K562 (cell line): ENCODE measurements at regions not wholly inside any gene's neighbourhood (a gene's known extent, or its start where the extent isn't known, plus 50 kb on each side); places are given as distances from the start of the nearest gene placed in this dataset.

Experiments used
- ATAC-seq: fragments of 200-7000 bp; cut with Tn5 transposase; 3 replicates; pipeline ENCODE4 v1.9.1; 2020; ENCODE audit warnings: moderate library complexity
- BruUV-seq: library from RNA; stranded (reverse); fragments of 400-500 nt; replicated peaks from 2 replicates; lab custom pipeline; 2021; lab: Mats Ljungman, UMichigan
- CTCF ChIA-PET: fragments of 300-600 bp; formaldehyde crosslinking; extraction: SDS; loops from one replicate; lab custom pipeline; 2021; ENCODE audit warnings: low intra/inter-chr PET ratio; lab: Yijun Ruan, JAX
- POLR2A ChIA-PET: fragments of 300-600, 350-650 bp; sonication (Branson Sonifier 250); formaldehyde crosslinking; extraction: SDS; loops from one replicate; lab custom pipeline; 2021; ENCODE audit warnings: antibody characterized with exemption, inconsistent platforms; lab: Yijun Ruan, JAX
- DNase-seq, 4 experiments: peaks; one replicate each; pipeline versions ENCODE4 v3.0.0 to v3.0.0-alpha.2; 2011 to 2018; ENCODE audit warnings: low spot score in 3 of 4, mixed read lengths in 3 of 4; ENCODE audit errors: extremely low read depth in 1 of 4
- FAIRE-seq: peaks from 2 replicates; lab custom pipeline; 2011; peaks lifted over from hg19 to GRCh38; lab: Jason Lieb, UNC
- H2AFZ ChIP-seq: 2 replicates; pipeline ENCODE4 v1.6.0; 2011; ENCODE audit warnings: low read depth, low read length, control low read depth, inconsistent platforms
- H3K27ac ChIP-seq: fragments of 200-600 bp; 3 replicates; pipeline ENCODE4 v1.8.0; 2011; ENCODE audit warnings: low read depth, mild to moderate bottlenecking, control low read depth, inconsistent platforms, low read length, moderate library complexity, mixed read lengths; ENCODE audit errors: extremely low read depth
- H3K27me3 ChIP-seq, 2 experiments: fragments of 300-600 bp in 1 of 2; 2 replicates in 1 of 2; 3 replicates in 1 of 2; pipeline versions ENCODE4 v1.6.0 to v1.8.0; 2011; ENCODE audit warnings: inconsistent platforms in 2 of 2, low read length in 2 of 2, mild to moderate bottlenecking in 1 of 2, mixed read lengths in 1 of 2, moderate library complexity in 1 of 2; ENCODE audit not compliant: control insufficient read depth in 2 of 2, insufficient read depth in 2 of 2
- H3K36me3 ChIP-seq: fragments of 300-600 bp; 3 replicates; pipeline ENCODE4 v1.8.0; 2011; ENCODE audit warnings: mild to moderate bottlenecking, low read length, inconsistent platforms; ENCODE audit not compliant: control insufficient read depth, insufficient read depth
- H3K4me1 ChIP-seq, 2 experiments: fragments of 200-600 bp in 1 of 2; replicated peaks in 1 of 2; 2 replicates in 1 of 2; 3 replicates in 1 of 2; pipeline versions ENCODE4 v1.5.1 to v1.8.0; 2011; ENCODE audit warnings: inconsistent platforms in 2 of 2, low read length in 2 of 2, mild to moderate bottlenecking in 1 of 2, mixed read lengths in 1 of 2, moderate library complexity in 1 of 2; ENCODE audit not compliant: control insufficient read depth in 2 of 2, insufficient read depth in 2 of 2
- H3K4me2 ChIP-seq: 2 replicates; pipeline ENCODE4 v1.6.1; 2011; ENCODE audit warnings: low read length, control low read depth, inconsistent platforms, mixed read lengths; ENCODE audit not compliant: insufficient read depth
- H3K4me3 ChIP-seq: fragments of 200-600 bp; sonication (generic), shearing (Covaris generic); 2 replicates; pipeline ENCODE4 v1.5.1; 2016; ENCODE audit warnings: control low read depth, inconsistent platforms
- H3K79me2 ChIP-seq: fragments of 200-600 bp; 3 replicates; pipeline ENCODE4 v1.8.0; 2011; ENCODE audit warnings: low read length, inconsistent platforms; ENCODE audit not compliant: control insufficient read depth, insufficient read depth
- H3K9ac ChIP-seq, 2 experiments: 2 replicates each; pipeline versions ENCODE4 v1.6.0 to v1.6.1; 2011; ENCODE audit warnings: low read depth in 2 of 2, low read length in 2 of 2, control low read depth in 1 of 2, inconsistent platforms in 1 of 2, mild to moderate bottlenecking in 1 of 2, mixed read lengths in 1 of 2; ENCODE audit not compliant: insufficient read depth in 1 of 2
- H3K9me1 ChIP-seq: one replicate; pipeline ENCODE4 v1.6.0; 2011; ENCODE audit warnings: inconsistent platforms, mild to moderate bottlenecking, low read length, moderate library complexity; ENCODE audit not compliant: control insufficient read depth, insufficient read depth
- H3K9me3 ChIP-seq: replicated peaks from 2 replicates; pipeline ENCODE4 v1.5.1; 2011; ENCODE audit warnings: low read depth, low read length, inconsistent platforms; ENCODE audit not compliant: control insufficient read depth, insufficient read depth
- H4K20me1 ChIP-seq: replicated peaks from 2 replicates; pipeline ENCODE4 v1.6.1; 2011; ENCODE audit warnings: low read length, inconsistent platforms, mixed read lengths; ENCODE audit not compliant: control insufficient read depth, insufficient read depth
- CAMTA2 ChIP-seq: fragments of 250-450 bp; sonication (Bioruptor Pico); conservative IDR thresholded peaks from 2 replicates; pipeline ENCODE4 v1.5.1; 2022
- CUX1 ChIP-seq: fragments of 200-800 bp; sonication (Bioruptor generic); IDR thresholded peaks from 2 replicates; pipeline ENCODE4 v1.6.1; 2016; ENCODE audit warnings: missing genetic modification characterization, missing compliant biosample characterization
- CXXC5 ChIP-seq: fragments of 250-450 bp; sonication (Bioruptor Pico); IDR thresholded peaks from 2 replicates; pipeline ENCODE4 v1.8.0; 2022; ENCODE audit warnings: inconsistent platforms, mild to moderate bottlenecking, moderate library complexity
- MAFF ChIP-seq: IDR thresholded peaks from 2 replicates; pipeline ENCODE4 v1.6.1; 2012; ENCODE audit warnings: low read length, improper control_type of control experiment
- MAZ ChIP-seq, 2 experiments: fragments of 450-650 bp in 1 of 2; sonication (generic) in 1 of 2; formaldehyde crosslinking; IDR thresholded peaks in 1 of 2; conservative IDR thresholded peaks in 1 of 2; 2 replicates each; pipeline versions ENCODE4 v1.4.0 to v1.5.0; 2020; ENCODE audit warnings: mild to moderate bottlenecking in 1 of 2, missing genetic modification reagents in 1 of 2
- MCM5 ChIP-seq: fragments of 450-650 bp; IDR thresholded peaks from 2 replicates; pipeline ENCODE4 v1.6.1; 2016; ENCODE audit warnings: low read depth
- NFIX ChIP-seq: fragments of 250-450 bp; sonication (Bioruptor Pico); IDR thresholded peaks from 2 replicates; pipeline ENCODE4 v1.4.0; 2020; ENCODE audit warnings: low read depth, mild to moderate bottlenecking, moderate library complexity
- POLR2B ChIP-seq: fragments of 450-650 bp; IDR thresholded peaks from 2 replicates; pipeline ENCODE4 v1.6.1; 2018; ENCODE audit warnings: low read depth; ENCODE audit not compliant: partially characterized antibody
- SMARCE1 ChIP-seq: fragments of 450-650 bp; IDR thresholded peaks from 2 replicates; pipeline ENCODE4 v1.7.1; 2016; ENCODE audit warnings: mild to moderate bottlenecking
- ZNF174 ChIP-seq: fragments of 250-450 bp; sonication (Bioruptor Pico); IDR thresholded peaks from 2 replicates; pipeline ENCODE4 v1.4.0; 2020; ENCODE audit warnings: mild to moderate bottlenecking
- ZNF384 ChIP-seq: IDR thresholded peaks from 2 replicates; pipeline ENCODE4 v1.6.1; 2012; ENCODE audit warnings: low read depth, low read length, improper control_type of control experiment
- ZNF398 ChIP-seq: fragments of 250-450 bp; sonication (Bioruptor Pico); IDR thresholded peaks from 2 replicates; pipeline ENCODE4 v1.8.0; 2021; ENCODE audit warnings: moderate library complexity, mild to moderate bottlenecking, inconsistent platforms
- WGBS: fragments of 100-300 bp; shearing (Covaris generic); methylation state at CpG from one replicate; pipeline ENCODE4 v1.1.6; 2016; ENCODE audit warnings: low coverage, mixed read lengths; ENCODE audit not compliant: insufficient coverage; ENCODE audit errors: missing lambda C conversion rate; 5-methylcytosine and 5-hydroxymethylcytosine counted together
- in situ Hi-C: fragments of 300-500 bp; cut with MboI; formaldehyde crosslinking; loops from 4 replicates; pipeline ENCODE4 v1.15.0; 2018; ENCODE audit warnings: inconsistent platforms, mixed read lengths
- intact Hi-C: fragments of 100-400 bp; cut with micrococcal nuclease; formaldehyde crosslinking; loops from 2 replicates; pipeline ENCODE4 v1.14.2; 2022

GRCh38 chr5:126097876-126098275 is 325.3 kb upstream of the GRAMD2B start:
- in situ Hi-C loops (no loop called here), intact Hi-C loops (no loop called here)
- no peak for FAIRE-seq
- Histone ChIP-seq H3K9me3 (no peaks in the 10 kb centered on the region), H3K27ac (no peak overlapping the region), H3K4me3 (no peak overlapping the region), H3K4me1 (no peaks in the 10 kb centered on the region), H4K20me1 (no peaks in the 10 kb centered on the region), H3K9me1 (no peaks in the 10 kb centered on the region), H2AFZ (no peak overlapping the region), H3K36me3 (no peaks in the 10 kb centered on the region), H3K79me2 (no peaks in the 10 kb centered on the region), H3K27me3 (no peaks in the 10 kb centered on the region), H3K4me2 (no peak overlapping the region), H3K9ac (no peak overlapping the region)
- 0% methylated on average over 1 of the region's 1 CpG for WGBS
- ChIA-PET POLR2A (no interaction called here), CTCF (no interaction called here)
- ATAC-seq: no peak
- no peak for DNase-seq
- TF ChIP-seq CXXC5 (CRISPR knock-in tag) (no peak), ZNF174 (no peak), CAMTA2 (no peak), MCM5 (no peak), CUX1 (CRISPR knock-in tag) (no peak), MAZ (CRISPR knock-in tag; conservative IDR thresholded peaks at IDR 0.05 in 1 of 2, IDR thresholded peaks at IDR 0.05 in 1 of 2) (no peak), MAFF (no peak), ZNF384 (no peak), NFIX (CRISPR knock-in tag) (no peak), ZNF398 (CRISPR knock-in tag) (no peak), POLR2B (no peak), SMARCE1 (no peak)
- no TSS peak for BruUV-seq
